Uterus (tissue), 2 donors: ENCODE measurements at regions not wholly inside any gene's neighbourhood (a gene's known extent, or its start where the extent isn't known, plus 50 kb on each side); places are given as distances from the start of the nearest gene placed in this dataset.

Source experiments
- CTCF ChIP-seq, 4 experiments: fragments of 200-600 bp in 2 of 4; fragments of 450-650 bp in 2 of 4; sonication (generic) in 2 of 4; IDR thresholded peaks; one replicate each; pipeline ENCODE4 v1.5.1; 2016 to 2019; ENCODE audit warnings: antibody characterized with exemption in 4 of 4, mild to moderate bottlenecking in 2 of 4, moderate library complexity in 1 of 4
- POLR2A ChIP-seq, 2 donors: fragments of 450-650 bp; IDR thresholded peaks; one replicate each; pipeline ENCODE4 v1.6.1; 2016; ENCODE audit warnings: antibody characterized with exemption in 2 of 2, mild to moderate bottlenecking in 1 of 2, moderate library complexity in 1 of 2

- TF ChIP-seq POLR2A (IDR thresholded peaks at IDR 0.05): no peak
- TF ChIP-seq CTCF (IDR thresholded peaks at IDR 0.05): no peak
These were observed 81.0 kb upstream of the TMEM45B start for GRCh38 chr11:129734654-129735053.
